ENCODE measurements at regions not wholly inside any gene's neighbourhood (a gene's known extent, or its start where the extent isn't known, plus 50 kb on each side); places are given as distances from the start of the nearest gene placed in this dataset.

- H4K20me1 ChIP-seq (ENCODE audit: insufficient read depth), result no peaks in the 10 kb centered on the region
- TF ChIP-seq POLR2AphosphoS5 (IDR thresholded peaks at IDR 0.05) (no peak), SMC3 (conservative IDR thresholded peaks at IDR 0.05; ENCODE audit: poor library complexity) (no peak), CTCF (IDR thresholded peaks at IDR 0.05; ENCODE audit: poor library complexity, severe bottlenecking) (no peak)
- no peaks in the 10 kb centered on the region for H3K9me2 ChIP-seq (ENCODE audit: insufficient read depth, low read length)
- no peak overlapping the region for H3K9ac ChIP-seq (ENCODE audit: low read length)
- no peaks in the 10 kb centered on the region for H3F3A ChIP-seq (ENCODE audit: insufficient read depth, low read length, poor library complexity, severe bottlenecking)
- H2AFZ ChIP-seq (ENCODE audit: low read depth, low read length), result no peak overlapping the region
- H3K9me3 ChIP-seq (ENCODE audit: low read length), result no peaks in the 10 kb centered on the region
- no peaks in the 10 kb centered on the region for H3K36me3 ChIP-seq (ENCODE audit: insufficient read depth, low read length)
- H3K4me3 ChIP-seq (ENCODE audit: low read length), result no peak overlapping the region
- H3K4me2 ChIP-seq (ENCODE audit: low read length), result no peak overlapping the region
- H3K79me2 ChIP-seq (replicated peaks; ENCODE audit: insufficient read depth, low read length), result no peaks in the 10 kb centered on the region
- H3K27ac ChIP-seq (ENCODE audit: low read length), result no peak overlapping the region
- H3K27me3 ChIP-seq (ENCODE audit: insufficient read depth, low read depth, low read length), result no peaks in the 10 kb centered on the region
Observed at GRCh38 chr11:116082256-116082655, 578.0 kb upstream of the CADM1 start.

- H2AFZ ChIP-seq (ENCODE audit: low read depth, low read length), result no peak overlapping the region
- no peaks in the 10 kb centered on the region for H3K79me2 ChIP-seq (replicated peaks; ENCODE audit: insufficient read depth, low read length)
- no peak overlapping the region for H3K27ac ChIP-seq (ENCODE audit: low read length)
- H3K9me2 ChIP-seq (ENCODE audit: insufficient read depth, low read length), result no peaks in the 10 kb centered on the region
- H3K9ac ChIP-seq (ENCODE audit: low read length), result no peak overlapping the region
- no peak overlapping the region for H3K4me2 ChIP-seq (ENCODE audit: low read length)
- no peaks in the 10 kb centered on the region for H3K36me3 ChIP-seq (ENCODE audit: insufficient read depth, low read length)
- no peaks in the 10 kb centered on the region for H3K27me3 ChIP-seq (ENCODE audit: insufficient read depth, low read depth, low read length)
- H3F3A ChIP-seq (ENCODE audit: insufficient read depth, low read length, poor library complexity, severe bottlenecking), result peaks cover under 1% of the 10 kb centered on the region
- TF ChIP-seq MXI1 (conservative IDR thresholded peaks at IDR 0.05; ENCODE audit: poor library complexity, severe bottlenecking), result no peak
- TF ChIP-seq CTCF (IDR thresholded peaks at IDR 0.05; ENCODE audit: poor library complexity, severe bottlenecking), result no peak
- no peak for TF ChIP-seq TAF1 (IDR thresholded peaks at IDR 0.05; ENCODE audit: low read depth)
- TF ChIP-seq RAD21 (conservative IDR thresholded peaks at IDR 0.05), result no peak
- H3K9me3 ChIP-seq (ENCODE audit: low read length), result no peaks in the 10 kb centered on the region
- no peak overlapping the region for H3K4me3 ChIP-seq (ENCODE audit: low read length)
- H4K20me1 ChIP-seq (ENCODE audit: insufficient read depth), result no peaks in the 10 kb centered on the region
Observed at GRCh38 chr11:116079580-116079979, 575.4 kb upstream of the CADM1 start.

- no peaks in the 10 kb centered on the region for H3K9me2 ChIP-seq (ENCODE audit: insufficient read depth, low read length)
- no peaks in the 10 kb centered on the region for H3K36me3 ChIP-seq (ENCODE audit: insufficient read depth, low read length)
- no peak overlapping the region for H2AFZ ChIP-seq (ENCODE audit: low read depth, low read length)
- no peak overlapping the region for H3K27ac ChIP-seq (ENCODE audit: low read length)
- no peaks in the 10 kb centered on the region for H3K9me3 ChIP-seq (ENCODE audit: low read length)
- H3K27me3 ChIP-seq (ENCODE audit: insufficient read depth, low read depth, low read length), result no peaks in the 10 kb centered on the region
- peaks cover 6% of the 10 kb centered on the region for H3F3A ChIP-seq (ENCODE audit: insufficient read depth, low read length, poor library complexity, severe bottlenecking)
- H3K79me2 ChIP-seq (replicated peaks; ENCODE audit: insufficient read depth, low read length), result no peaks in the 10 kb centered on the region
- H4K20me1 ChIP-seq (ENCODE audit: insufficient read depth), result no peaks in the 10 kb centered on the region
- H3K4me3 ChIP-seq (ENCODE audit: low read length), result no peak overlapping the region
- H3K9ac ChIP-seq (ENCODE audit: low read length), result no peak overlapping the region
- TF ChIP-seq MXI1 (conservative IDR thresholded peaks at IDR 0.05; ENCODE audit: poor library complexity, severe bottlenecking) (no peak), REST (IDR thresholded peaks at IDR 0.05; ENCODE audit: borderline replicate concordance) (no peak), EP300 (conservative IDR thresholded peaks at IDR 0.05; ENCODE audit: poor library complexity, severe bottlenecking) (no peak), CTCF (IDR thresholded peaks at IDR 0.05; ENCODE audit: poor library complexity, severe bottlenecking) (peak; percentile 61), RAD21 (conservative IDR thresholded peaks at IDR 0.05) (peak; percentile 65), TAF1 (IDR thresholded peaks at IDR 0.05; ENCODE audit: low read depth) (no peak), SMC3 (conservative IDR thresholded peaks at IDR 0.05; ENCODE audit: poor library complexity) (peak; percentile 56), EZH2 (IDR thresholded peaks at IDR 0.05; ENCODE audit: borderline replicate concordance, insufficient read depth, low read length, poor library complexity, severe bottlenecking) (no peak), POLR2AphosphoS5 (IDR thresholded peaks at IDR 0.05) (no peak)
- no peak overlapping the region for H3K4me2 ChIP-seq (ENCODE audit: low read length)
Observed at GRCh38 chr11:116078101-116078591, 573.9 kb upstream of the CADM1 start.

Measured in neural cell (in vitro differentiated cells).